Keratinocyte (primary cell): ENCODE measurements at regions not wholly inside any gene's neighbourhood (a gene's known extent, or its start where the extent isn't known, plus 50 kb on each side); places are given as distances from the start of the nearest gene placed in this dataset.
"Not testable (repeated sequence)": the region's sequence is repeated elsewhere in the genome, so short reads cannot be mapped to it uniquely, and the experiment has no call there.

Experiments used
- CTCF ChIP-seq, 3 experiments: IDR thresholded peaks in 1 of 3; conservative IDR thresholded peaks in 1 of 3; optimal IDR thresholded peaks in 1 of 3; 2 replicates in 2 of 3; 3 replicates in 1 of 3; pipeline versions ENCODE3 to v1.5.1; 2011; ENCODE audit warnings: low read length in 3 of 3, mild to moderate bottlenecking in 3 of 3, moderate library complexity in 2 of 3, control low read depth in 1 of 3, inconsistent platforms in 1 of 3; ENCODE audit not compliant: insufficient read depth in 2 of 3; ENCODE audit errors: extremely low read depth in 1 of 3
- EZH2 ChIP-seq: IDR thresholded peaks from one replicate; pipeline ENCODE4 v1.6.1; 2012; ENCODE audit warnings: inconsistent platforms, mild to moderate bottlenecking, low read length, moderate library complexity

GRCh38 chr20:30728271-30728885, 529.1 kb upstream of the DEFB115 start:
- TF ChIP-seq CTCF (optimal IDR thresholded peaks at IDR 0.05 in 1 of 3, IDR thresholded peaks at IDR 0.05 in 1 of 3, conservative IDR thresholded peaks at IDR 0.05 in 1 of 3; ENCODE audit: extremely low read depth in 1 of 3, insufficient read depth in 2 of 3, low read length in 3 of 3); EZH2: not testable (repeated sequence)
